ENCODE measurements at regions not wholly inside any gene's neighbourhood (a gene's known extent, or its start where the extent isn't known, plus 50 kb on each side); places are given as distances from the start of the nearest gene placed in this dataset.

DNA sequence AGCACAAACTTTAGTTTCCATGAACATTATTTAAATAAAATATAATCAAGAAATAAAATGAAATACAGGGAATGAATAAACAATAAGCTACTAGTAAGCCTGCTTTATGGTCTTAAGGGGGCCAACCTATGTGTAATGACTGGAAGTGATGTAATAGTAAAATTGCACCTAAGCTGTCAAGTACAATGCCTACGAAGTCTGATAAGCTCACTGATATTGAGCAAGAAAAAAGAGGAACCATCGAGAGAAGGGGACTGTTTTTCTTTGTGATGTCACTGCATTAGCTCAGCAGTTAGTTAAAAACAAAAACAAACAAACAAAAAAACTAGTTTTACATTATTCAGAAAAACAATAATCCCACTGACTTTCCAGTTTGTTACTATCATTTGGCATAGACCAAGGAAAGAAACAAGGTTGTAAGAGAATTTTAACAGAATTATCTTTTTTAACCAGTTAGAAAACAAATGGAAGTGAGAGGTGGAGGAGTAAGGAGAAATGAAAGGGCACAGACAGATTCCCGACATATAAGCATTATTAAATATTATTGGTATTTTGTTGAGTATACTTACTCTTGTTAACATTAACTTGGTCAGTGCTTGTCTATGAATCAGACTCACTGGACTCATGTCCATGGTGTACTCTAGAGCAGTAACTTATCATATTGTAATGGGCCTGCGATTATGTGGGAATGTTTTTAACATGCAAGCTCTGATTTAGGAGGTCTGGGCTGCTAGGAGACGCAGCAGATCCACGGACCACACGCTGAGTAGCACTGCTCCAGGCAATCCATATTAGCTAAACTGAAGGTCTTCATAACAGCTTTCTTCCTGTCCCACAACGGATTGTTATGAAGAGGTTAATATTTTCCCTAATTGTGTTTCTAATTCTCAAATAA, 99.6 kb upstream of the HMGCLL1 start:
- WGBS (ENCODE audit: insufficient coverage, low coverage, low lambda C conversion rate, missing lambda C conversion rate), result 41% methylated on average over 8 of the region's 8 CpGs
- TF ChIP-seq, protein P1, sequence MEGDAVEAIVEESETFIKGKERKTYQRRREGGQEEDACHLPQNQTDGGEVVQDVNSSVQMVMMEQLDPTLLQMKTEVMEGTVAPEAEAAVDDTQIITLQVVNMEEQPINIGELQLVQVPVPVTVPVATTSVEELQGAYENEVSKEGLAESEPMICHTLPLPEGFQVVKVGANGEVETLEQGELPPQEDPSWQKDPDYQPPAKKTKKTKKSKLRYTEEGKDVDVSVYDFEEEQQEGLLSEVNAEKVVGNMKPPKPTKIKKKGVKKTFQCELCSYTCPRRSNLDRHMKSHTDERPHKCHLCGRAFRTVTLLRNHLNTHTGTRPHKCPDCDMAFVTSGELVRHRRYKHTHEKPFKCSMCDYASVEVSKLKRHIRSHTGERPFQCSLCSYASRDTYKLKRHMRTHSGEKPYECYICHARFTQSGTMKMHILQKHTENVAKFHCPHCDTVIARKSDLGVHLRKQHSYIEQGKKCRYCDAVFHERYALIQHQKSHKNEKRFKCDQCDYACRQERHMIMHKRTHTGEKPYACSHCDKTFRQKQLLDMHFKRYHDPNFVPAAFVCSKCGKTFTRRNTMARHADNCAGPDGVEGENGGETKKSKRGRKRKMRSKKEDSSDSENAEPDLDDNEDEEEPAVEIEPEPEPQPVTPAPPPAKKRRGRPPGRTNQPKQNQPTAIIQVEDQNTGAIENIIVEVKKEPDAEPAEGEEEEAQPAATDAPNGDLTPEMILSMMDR (IDR thresholded peaks at IDR 0.05), result no peak
- TF ChIP-seq POLR2A (IDR thresholded peaks at IDR 0.05), result no peak
- Histone ChIP-seq H3K27ac (no peak overlapping the region), H3K27me3 (no peaks in the 10 kb centered on the region), H3K4me1 (no peaks in the 10 kb centered on the region), H3K36me3 (no peaks in the 10 kb centered on the region), H3K4me3 (no peak overlapping the region), H3K9me3 (no peaks in the 10 kb centered on the region)
- DNase-seq, result no peak
- intact Hi-C loops (cut with DNase I), result no loop called here
- no peak for ATAC-seq

DNA sequence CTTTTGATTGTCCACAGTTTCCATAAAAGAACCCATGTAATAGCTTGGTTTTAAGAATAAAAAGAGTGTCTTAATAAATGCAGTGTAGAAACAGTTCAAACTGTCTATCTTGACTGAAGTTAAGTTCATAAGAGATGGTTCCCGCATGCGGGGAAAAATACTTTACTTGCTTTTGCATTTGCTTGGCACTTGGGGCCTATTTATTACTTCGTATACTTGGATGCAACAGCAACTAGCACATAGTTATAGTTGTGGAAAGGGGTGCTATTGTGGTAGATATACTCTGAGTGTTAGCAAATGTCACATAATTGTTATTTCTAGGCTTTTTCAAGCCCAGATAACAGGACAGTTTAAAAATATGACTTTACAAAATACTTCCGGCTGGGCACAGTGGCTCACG, 97.7 kb upstream of the HMGCLL1 start:
- DNase-seq (no peak), ATAC-seq (no peak)
- Histone ChIP-seq H3K36me3 (no peaks in the 10 kb centered on the region), H3K27me3 (no peaks in the 10 kb centered on the region), H3K4me3 (no peak overlapping the region), H3K4me1 (no peaks in the 10 kb centered on the region), H3K9me3 (no peaks in the 10 kb centered on the region), H3K27ac (no peak overlapping the region)
- intact Hi-C loops (cut with DNase I), result no loop called here
- 68% methylated on average over 5 of the region's 5 CpGs for WGBS (ENCODE audit: insufficient coverage, low coverage, low lambda C conversion rate, missing lambda C conversion rate)
- TF ChIP-seq POLR2A (IDR thresholded peaks at IDR 0.05), result no peak
- TF ChIP-seq, protein P1 (IDR thresholded peaks at IDR 0.05), result no peak

DNA sequence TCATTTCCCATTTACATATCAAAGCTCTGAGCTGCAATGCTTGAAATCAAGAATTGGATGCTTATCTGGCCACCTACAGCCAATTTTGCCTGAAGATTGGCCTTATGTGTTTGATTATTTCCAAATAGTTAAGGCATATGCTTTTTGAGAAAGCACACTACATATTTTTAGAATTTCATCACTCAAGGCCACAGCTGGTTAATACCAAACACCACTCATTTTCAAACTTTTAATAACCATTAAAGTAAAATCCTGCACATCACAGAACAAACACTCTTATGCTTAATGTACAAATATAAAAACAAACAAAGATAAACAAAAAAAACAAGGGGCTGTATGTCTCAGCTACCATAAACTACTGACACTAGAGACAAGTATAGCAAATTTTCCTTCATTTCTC, 96.9 kb upstream of the HMGCLL1 start:
- Histone ChIP-seq H3K4me1 (no peaks in the 10 kb centered on the region), H3K36me3 (no peaks in the 10 kb centered on the region), H3K27me3 (no peaks in the 10 kb centered on the region), H3K27ac (no peak overlapping the region), H3K9me3 (no peaks in the 10 kb centered on the region), H3K4me3 (no peak overlapping the region)
- ATAC-seq (no peak), DNase-seq (no peak)
- TF ChIP-seq POLR2A (IDR thresholded peaks at IDR 0.05), result no peak
- TF ChIP-seq, protein P1 (IDR thresholded peaks at IDR 0.05), result no peak
- intact Hi-C loops (cut with DNase I), result no loop called here

DNA sequence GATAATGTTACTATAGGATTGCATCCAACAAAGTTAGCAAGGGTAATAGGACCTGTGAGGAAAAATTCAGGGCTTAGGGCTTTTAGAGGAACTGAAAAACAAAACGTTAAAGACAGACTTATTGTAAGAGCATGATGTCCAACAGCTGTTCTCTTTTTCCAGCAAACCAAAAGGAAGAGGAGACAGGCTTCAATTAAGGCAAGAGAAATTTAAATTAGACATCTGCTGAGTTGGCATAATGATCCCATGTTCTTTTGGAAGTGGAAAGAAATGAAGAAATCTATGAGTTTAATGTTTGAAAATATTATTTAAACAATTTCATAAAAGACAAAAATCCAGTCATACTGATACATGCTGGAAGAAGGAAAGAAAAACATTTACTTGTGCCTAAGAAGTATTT, 95.7 kb upstream of the HMGCLL1 start:
- TF ChIP-seq, protein P1 (IDR thresholded peaks at IDR 0.05), result no peak
- no peak for TF ChIP-seq POLR2A (IDR thresholded peaks at IDR 0.05)
- no peaks in the 10 kb centered on the region for H3K36me3 ChIP-seq
- no peak overlapping the region for H3K4me3 ChIP-seq
- H3K27ac ChIP-seq, result no peak overlapping the region
- no peaks in the 10 kb centered on the region for H3K4me1 ChIP-seq
- 9% methylated on average over 1 of the region's 1 CpG for WGBS (ENCODE audit: insufficient coverage, low coverage, low lambda C conversion rate, missing lambda C conversion rate)
- DNase-seq (no peak), ATAC-seq (no peak)
- H3K9me3 ChIP-seq, result no peaks in the 10 kb centered on the region
- intact Hi-C loops (cut with DNase I), result no loop called here
- no peaks in the 10 kb centered on the region for H3K27me3 ChIP-seq
